Fibroblast of lung (primary cell): ENCODE measurements at regions not wholly inside any gene's neighbourhood (a gene's known extent, or its start where the extent isn't known, plus 50 kb on each side); places are given as distances from the start of the nearest gene placed in this dataset.

Experiments used
- DNase-seq, 2 donors: peaks; one replicate each; pipeline versions ENCODE4 v3.0.0 to v3.0.0-alpha.2; 2010; ENCODE audit warnings: low read depth in 2 of 2
- H2AFZ ChIP-seq: 2 replicates; pipeline ENCODE4 v1.5.1; 2012; ENCODE audit warnings: low read length, control low read depth, inconsistent platforms
- H3K27ac ChIP-seq: 2 replicates; pipeline ENCODE4 v1.5.1; 2011; ENCODE audit warnings: low read length, control low read depth; ENCODE audit not compliant: insufficient read depth
- H3K27me3 ChIP-seq: 2 replicates; pipeline ENCODE4 v1.5.1; 2011; ENCODE audit warnings: mild to moderate bottlenecking, low read length; ENCODE audit not compliant: control insufficient read depth, insufficient read depth
- H3K36me3 ChIP-seq: 2 replicates; pipeline ENCODE4 v1.5.1; 2011; ENCODE audit warnings: low read length; ENCODE audit not compliant: control insufficient read depth, insufficient read depth
- H3K4me1 ChIP-seq: 2 replicates; pipeline ENCODE4 v1.5.1; 2011; ENCODE audit warnings: low read length; ENCODE audit not compliant: control insufficient read depth, insufficient read depth; ENCODE audit errors: extremely low read depth
- H3K4me2 ChIP-seq: 2 replicates; pipeline ENCODE4 v1.5.1; 2011; ENCODE audit warnings: low read length, control low read depth; ENCODE audit not compliant: insufficient read depth; ENCODE audit errors: extremely low read depth
- H3K4me3 ChIP-seq, 4 experiments: fragments of 200-600 bp in 1 of 4; sonication (generic) in 1 of 4; replicated peaks in 1 of 4; 2 replicates each; pipeline ENCODE4 v1.5.1; 2011 to 2016; ENCODE audit warnings: low read length in 4 of 4, low read depth in 3 of 4, mild to moderate bottlenecking in 3 of 4, control low read depth in 2 of 4, inconsistent platforms in 1 of 4, mixed read lengths in 1 of 4; ENCODE audit not compliant: insufficient read depth in 1 of 4; ENCODE audit errors: control extremely low read depth in 1 of 4
- H3K79me2 ChIP-seq: 2 replicates; pipeline ENCODE4 v1.5.1; 2012; ENCODE audit warnings: mild to moderate bottlenecking, low read length, inconsistent platforms; ENCODE audit not compliant: control insufficient read depth, insufficient read depth
- H3K9ac ChIP-seq: 2 replicates; pipeline ENCODE4 v1.5.1; 2011; ENCODE audit warnings: mild to moderate bottlenecking, low read length, control low read depth; ENCODE audit not compliant: insufficient read depth
- H3K9me3 ChIP-seq: 2 replicates; pipeline ENCODE4 v1.5.1; 2012; ENCODE audit warnings: low read depth, low read length; ENCODE audit not compliant: control insufficient read depth, insufficient read depth
- H4K20me1 ChIP-seq: 2 replicates; pipeline ENCODE4 v1.5.1; 2011; ENCODE audit warnings: low read length; ENCODE audit not compliant: control insufficient read depth, insufficient read depth; ENCODE audit errors: extremely low read depth
- EZH2 ChIP-seq: IDR thresholded peaks from 2 replicates; pipeline ENCODE4 v1.5.1; 2012; ENCODE audit warnings: low read length, control low read depth, mild to moderate bottlenecking; ENCODE audit errors: missing control alignments
- TF ChIP-seq, protein P1 (sequence below), 2 donors: IDR thresholded peaks in 1 of 2; conservative IDR thresholded peaks in 1 of 2; 1 replicate in 1 of 2; 2 replicates in 1 of 2; pipeline ENCODE4 v1.5.1; 2011 to 2012; ENCODE audit warnings: low read length in 2 of 2, control low read depth in 1 of 2, inconsistent platforms in 1 of 2, low read depth in 1 of 2, mild to moderate bottlenecking in 1 of 2

- Histone ChIP-seq H3K79me2 (no peaks in the 10 kb centered on the region), H3K27ac (no peak overlapping the region), H3K9me3 (no peaks in the 10 kb centered on the region), H3K36me3 (no peaks in the 10 kb centered on the region), H3K27me3 (peaks cover 3% of the 10 kb centered on the region), H3K9ac (no peak overlapping the region), H3K4me3 (no peak overlapping the region), H3K4me2 (no peak overlapping the region), H4K20me1 (no peaks in the 10 kb centered on the region), H3K4me1 (no peaks in the 10 kb centered on the region), H2AFZ (no peak overlapping the region)
- no peak for DNase-seq
- TF ChIP-seq, protein P1, sequence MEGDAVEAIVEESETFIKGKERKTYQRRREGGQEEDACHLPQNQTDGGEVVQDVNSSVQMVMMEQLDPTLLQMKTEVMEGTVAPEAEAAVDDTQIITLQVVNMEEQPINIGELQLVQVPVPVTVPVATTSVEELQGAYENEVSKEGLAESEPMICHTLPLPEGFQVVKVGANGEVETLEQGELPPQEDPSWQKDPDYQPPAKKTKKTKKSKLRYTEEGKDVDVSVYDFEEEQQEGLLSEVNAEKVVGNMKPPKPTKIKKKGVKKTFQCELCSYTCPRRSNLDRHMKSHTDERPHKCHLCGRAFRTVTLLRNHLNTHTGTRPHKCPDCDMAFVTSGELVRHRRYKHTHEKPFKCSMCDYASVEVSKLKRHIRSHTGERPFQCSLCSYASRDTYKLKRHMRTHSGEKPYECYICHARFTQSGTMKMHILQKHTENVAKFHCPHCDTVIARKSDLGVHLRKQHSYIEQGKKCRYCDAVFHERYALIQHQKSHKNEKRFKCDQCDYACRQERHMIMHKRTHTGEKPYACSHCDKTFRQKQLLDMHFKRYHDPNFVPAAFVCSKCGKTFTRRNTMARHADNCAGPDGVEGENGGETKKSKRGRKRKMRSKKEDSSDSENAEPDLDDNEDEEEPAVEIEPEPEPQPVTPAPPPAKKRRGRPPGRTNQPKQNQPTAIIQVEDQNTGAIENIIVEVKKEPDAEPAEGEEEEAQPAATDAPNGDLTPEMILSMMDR (conservative IDR thresholded peaks at IDR 0.05 in 1 of 2, IDR thresholded peaks at IDR 0.05 in 1 of 2; ENCODE audit: low read depth in 1 of 2, low read length in 2 of 2) = no peak
- no peak for TF ChIP-seq EZH2
Measured at GRCh38 chrX:39988496-39988895, 109.3 kb downstream of the BCOR start.

DNA sequence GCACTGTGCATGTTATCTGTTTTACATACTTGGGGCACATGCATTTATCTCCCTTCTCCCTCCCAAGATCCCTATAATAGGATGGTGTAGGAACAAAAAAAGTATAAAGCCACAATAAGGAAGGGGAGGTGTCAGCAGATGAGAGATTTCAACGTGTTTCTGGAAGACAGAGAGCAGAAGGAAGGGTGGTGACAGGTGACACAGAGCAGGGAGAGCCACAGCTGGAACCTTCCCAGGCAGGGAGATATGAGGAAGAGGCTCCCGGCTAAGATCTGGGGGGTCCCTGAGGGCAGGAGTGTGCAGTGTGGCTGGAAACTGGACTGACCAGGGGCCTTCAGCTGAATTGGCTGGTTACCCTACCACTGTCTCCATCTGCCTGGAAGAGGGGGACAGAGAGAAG is 107.4 kb downstream of the BCOR start:
- Histone ChIP-seq H3K4me1 (no peaks in the 10 kb centered on the region), H3K27ac (no peak overlapping the region), H2AFZ (no peak overlapping the region), H3K9ac (no peak overlapping the region), H3K4me2 (no peak overlapping the region), H3K9me3 (no peaks in the 10 kb centered on the region), H4K20me1 (no peaks in the 10 kb centered on the region), H3K36me3 (no peaks in the 10 kb centered on the region), H3K4me3 (no peak overlapping the region), H3K79me2 (no peaks in the 10 kb centered on the region), H3K27me3 (peaks cover 3% of the 10 kb centered on the region)
- no peak for DNase-seq
- TF ChIP-seq, protein P1 (conservative IDR thresholded peaks at IDR 0.05 in 1 of 2, IDR thresholded peaks at IDR 0.05 in 1 of 2; ENCODE audit: low read depth in 1 of 2, low read length in 2 of 2) = no peak
- TF ChIP-seq EZH2 = no peak

DNA sequence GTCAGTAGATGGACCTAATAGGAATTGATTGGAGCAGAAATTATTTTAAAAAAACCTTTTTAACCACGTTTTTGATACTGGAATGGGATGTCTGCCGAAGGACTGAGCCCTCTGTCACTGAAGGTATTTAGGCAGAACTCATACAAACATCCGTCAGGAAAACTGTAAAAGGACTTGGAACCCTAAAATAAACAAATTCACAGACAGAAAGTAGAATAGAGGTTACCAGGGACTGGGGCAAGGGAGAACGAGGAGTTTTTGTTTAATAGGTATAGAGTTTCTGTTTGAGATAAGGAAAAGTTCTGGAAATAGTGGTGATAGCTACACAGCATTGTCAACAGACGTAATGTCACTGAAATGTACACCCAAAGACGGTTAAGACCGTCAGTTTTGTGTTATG is 105.5 kb downstream of the BCOR start:
- Histone ChIP-seq H2AFZ (no peak overlapping the region), H3K27me3 (peaks cover 3% of the 10 kb centered on the region), H3K36me3 (no peaks in the 10 kb centered on the region), H3K79me2 (no peaks in the 10 kb centered on the region), H3K9me3 (no peaks in the 10 kb centered on the region), H4K20me1 (no peaks in the 10 kb centered on the region), H3K4me2 (no peak overlapping the region), H3K4me1 (no peaks in the 10 kb centered on the region), H3K4me3 (no peak overlapping the region), H3K27ac (no peak overlapping the region), H3K9ac (no peak overlapping the region)
- TF ChIP-seq, protein P1 (conservative IDR thresholded peaks at IDR 0.05 in 1 of 2, IDR thresholded peaks at IDR 0.05 in 1 of 2; ENCODE audit: low read depth in 1 of 2, low read length in 2 of 2) = no peak
- TF ChIP-seq EZH2 = no peak
- DNase-seq = no peak
